ENCODE measurements at regions not wholly inside any gene's neighbourhood (a gene's known extent, or its start where the extent isn't known, plus 50 kb on each side); places are given as distances from the start of the nearest gene placed in this dataset.
"Not testable (repeated sequence)": the region's sequence is repeated elsewhere in the genome, so short reads cannot be mapped to it uniquely, and the experiment has no call there.

GRCh38 chr11:25252854-25253253 is 756.0 kb downstream of the LUZP2 start:
- intact Hi-C loops (cut with micrococcal nuclease) = no loop called here
- Histone ChIP-seq H4K20me1 (ENCODE audit: insufficient read depth) (no peaks in the 10 kb centered on the region), H3K9me2 (ENCODE audit: insufficient read depth) (no peaks in the 10 kb centered on the region), H3K36me3 (ENCODE audit: control insufficient read depth in 1 of 2, insufficient read depth in 2 of 2, low read length in 2 of 2) (no peaks in the 10 kb centered on the region), H3K27ac (ENCODE audit: low read depth, low read length) (no peak overlapping the region), H3K79me2 (ENCODE audit: insufficient read depth, low read length) (no peaks in the 10 kb centered on the region), H3K27me3 (ENCODE audit: insufficient read depth, low read length) (no peaks in the 10 kb centered on the region), H3K9me3 (ENCODE audit: control insufficient read depth in 1 of 2, insufficient read depth in 1 of 2, low read depth in 1 of 2, low read length in 2 of 2) (peaks cover 9 to 23% of the 10 kb centered on the region in 2 experiments; a peak in 2 of 4 replicates), H3K9ac (ENCODE audit: low read length) (no peak overlapping the region), H3K4me2 (ENCODE audit: low read length) (no peak overlapping the region), H2AFZ (ENCODE audit: low read depth, low read length, poor library complexity, severe bottlenecking) (no peak overlapping the region), H3K4me1 (ENCODE audit: control insufficient read depth in 1 of 2, insufficient read depth in 2 of 2, low read length in 2 of 2) (no peaks in the 10 kb centered on the region), H3K4me3 (replicated peaks in 1 of 2; ENCODE audit: low read depth in 1 of 2, low read length in 2 of 2) (no peak overlapping the region)
- ChIA-PET RAD21 (ENCODE audit: low non-redundant PET in 1 of 2, low total read pairs in 2 of 2, uncharacterized antibody in 2 of 2, unreplicated experiment in 2 of 2) (no interaction called here), POLR2A (no interaction called here), CTCF (no interaction called here)
- no TSS peak for BruUV-seq (replicated peaks)
- DNase-seq (ENCODE audit: low read depth, low spot score) = no peak
- TF ChIP-seq FOSL1 (IDR thresholded peaks at IDR 0.05; ENCODE audit: low read depth) (no peak), ZFX (IDR thresholded peaks at IDR 0.05) (no peak), CEBPB (IDR thresholded peaks at IDR 0.05; ENCODE audit: low read depth) (no peak), EZH2 (IDR thresholded peaks at IDR 0.05) (no peak), TCF7L2 (IDR thresholded peaks at IDR 0.05; ENCODE audit: borderline replicate concordance, extremely low read depth, insufficient read depth, insufficient read length) (no peak), SRF (IDR thresholded peaks at IDR 0.05; ENCODE audit: low read depth) (no peak), ZBTB33 (IDR thresholded peaks at IDR 0.05; ENCODE audit: extremely low read depth, insufficient replicate concordance, low read length) (no peak), RAD21 (IDR thresholded peaks at IDR 0.05; ENCODE audit: low read depth) (no peak), POLR2AphosphoS5 (IDR thresholded peaks at IDR 0.05; ENCODE audit: low read depth, low read length) (no peak), CBX3 (IDR thresholded peaks at IDR 0.05; ENCODE audit: low read depth) (no peak)
- TF ChIP-seq, protein P1, sequence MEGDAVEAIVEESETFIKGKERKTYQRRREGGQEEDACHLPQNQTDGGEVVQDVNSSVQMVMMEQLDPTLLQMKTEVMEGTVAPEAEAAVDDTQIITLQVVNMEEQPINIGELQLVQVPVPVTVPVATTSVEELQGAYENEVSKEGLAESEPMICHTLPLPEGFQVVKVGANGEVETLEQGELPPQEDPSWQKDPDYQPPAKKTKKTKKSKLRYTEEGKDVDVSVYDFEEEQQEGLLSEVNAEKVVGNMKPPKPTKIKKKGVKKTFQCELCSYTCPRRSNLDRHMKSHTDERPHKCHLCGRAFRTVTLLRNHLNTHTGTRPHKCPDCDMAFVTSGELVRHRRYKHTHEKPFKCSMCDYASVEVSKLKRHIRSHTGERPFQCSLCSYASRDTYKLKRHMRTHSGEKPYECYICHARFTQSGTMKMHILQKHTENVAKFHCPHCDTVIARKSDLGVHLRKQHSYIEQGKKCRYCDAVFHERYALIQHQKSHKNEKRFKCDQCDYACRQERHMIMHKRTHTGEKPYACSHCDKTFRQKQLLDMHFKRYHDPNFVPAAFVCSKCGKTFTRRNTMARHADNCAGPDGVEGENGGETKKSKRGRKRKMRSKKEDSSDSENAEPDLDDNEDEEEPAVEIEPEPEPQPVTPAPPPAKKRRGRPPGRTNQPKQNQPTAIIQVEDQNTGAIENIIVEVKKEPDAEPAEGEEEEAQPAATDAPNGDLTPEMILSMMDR (IDR thresholded peaks at IDR 0.05 in 2 of 3, conservative IDR thresholded peaks at IDR 0.05 in 1 of 3; ENCODE audit: borderline replicate concordance in 1 of 3, insufficient read depth in 1 of 3, low read depth in 2 of 3, low read length in 2 of 3) = no peak
- TF ChIP-seq, protein P2, sequence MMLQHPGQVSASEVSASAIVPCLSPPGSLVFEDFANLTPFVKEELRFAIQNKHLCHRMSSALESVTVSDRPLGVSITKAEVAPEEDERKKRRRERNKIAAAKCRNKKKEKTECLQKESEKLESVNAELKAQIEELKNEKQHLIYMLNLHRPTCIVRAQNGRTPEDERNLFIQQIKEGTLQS (IDR thresholded peaks at IDR 0.05) = no peak
- TF ChIP-seq, protein P3, sequence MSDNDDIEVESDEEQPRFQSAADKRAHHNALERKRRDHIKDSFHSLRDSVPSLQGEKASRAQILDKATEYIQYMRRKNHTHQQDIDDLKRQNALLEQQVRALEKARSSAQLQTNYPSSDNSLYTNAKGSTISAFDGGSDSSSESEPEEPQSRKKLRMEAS (IDR thresholded peaks at IDR 0.05) = no peak
- TF ChIP-seq, protein P4, sequence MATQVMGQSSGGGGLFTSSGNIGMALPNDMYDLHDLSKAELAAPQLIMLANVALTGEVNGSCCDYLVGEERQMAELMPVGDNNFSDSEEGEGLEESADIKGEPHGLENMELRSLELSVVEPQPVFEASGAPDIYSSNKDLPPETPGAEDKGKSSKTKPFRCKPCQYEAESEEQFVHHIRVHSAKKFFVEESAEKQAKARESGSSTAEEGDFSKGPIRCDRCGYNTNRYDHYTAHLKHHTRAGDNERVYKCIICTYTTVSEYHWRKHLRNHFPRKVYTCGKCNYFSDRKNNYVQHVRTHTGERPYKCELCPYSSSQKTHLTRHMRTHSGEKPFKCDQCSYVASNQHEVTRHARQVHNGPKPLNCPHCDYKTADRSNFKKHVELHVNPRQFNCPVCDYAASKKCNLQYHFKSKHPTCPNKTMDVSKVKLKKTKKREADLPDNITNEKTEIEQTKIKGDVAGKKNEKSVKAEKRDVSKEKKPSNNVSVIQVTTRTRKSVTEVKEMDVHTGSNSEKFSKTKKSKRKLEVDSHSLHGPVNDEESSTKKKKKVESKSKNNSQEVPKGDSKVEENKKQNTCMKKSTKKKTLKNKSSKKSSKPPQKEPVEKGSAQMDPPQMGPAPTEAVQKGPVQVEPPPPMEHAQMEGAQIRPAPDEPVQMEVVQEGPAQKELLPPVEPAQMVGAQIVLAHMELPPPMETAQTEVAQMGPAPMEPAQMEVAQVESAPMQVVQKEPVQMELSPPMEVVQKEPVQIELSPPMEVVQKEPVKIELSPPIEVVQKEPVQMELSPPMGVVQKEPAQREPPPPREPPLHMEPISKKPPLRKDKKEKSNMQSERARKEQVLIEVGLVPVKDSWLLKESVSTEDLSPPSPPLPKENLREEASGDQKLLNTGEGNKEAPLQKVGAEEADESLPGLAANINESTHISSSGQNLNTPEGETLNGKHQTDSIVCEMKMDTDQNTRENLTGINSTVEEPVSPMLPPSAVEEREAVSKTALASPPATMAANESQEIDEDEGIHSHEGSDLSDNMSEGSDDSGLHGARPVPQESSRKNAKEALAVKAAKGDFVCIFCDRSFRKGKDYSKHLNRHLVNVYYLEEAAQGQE (IDR thresholded peaks at IDR 0.05; ENCODE audit: low read depth) = no peak
- ATAC-seq = no peak

DNA sequence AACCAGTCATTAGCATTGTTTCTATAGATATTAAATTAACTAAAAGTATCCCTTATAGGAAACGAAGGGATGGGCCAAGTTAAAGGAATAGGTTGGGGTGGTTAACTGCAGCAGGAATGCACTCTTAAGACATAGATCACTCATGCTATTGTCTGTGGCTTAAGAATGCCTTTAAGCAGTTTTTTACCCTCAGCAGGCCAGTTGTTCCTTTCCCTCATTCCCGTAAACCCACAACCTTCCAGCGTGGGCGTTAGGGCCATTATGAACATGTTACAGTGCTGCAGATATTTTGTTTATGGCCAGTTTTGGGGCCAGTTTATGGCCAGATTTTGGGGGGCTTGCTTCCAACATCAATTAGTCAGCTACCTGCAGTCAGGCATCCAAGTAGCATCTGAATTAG is 767.0 kb downstream of the LUZP2 start:
- ATAC-seq; RAD21 ChIA-PET (ENCODE audit: low non-redundant PET in 1 of 2, low total read pairs in 2 of 2, uncharacterized antibody in 2 of 2, unreplicated experiment in 2 of 2); H3K27me3 ChIP-seq (ENCODE audit: insufficient read depth, low read length); H3K4me3 ChIP-seq (replicated peaks in 1 of 2; ENCODE audit: low read depth in 1 of 2, low read length in 2 of 2); H3K4me1 ChIP-seq (ENCODE audit: control insufficient read depth in 1 of 2, insufficient read depth in 2 of 2, low read length in 2 of 2); H3K9ac ChIP-seq (ENCODE audit: low read length); H3K79me2 ChIP-seq (ENCODE audit: insufficient read depth, low read length); H3K9me2 ChIP-seq (ENCODE audit: insufficient read depth); H3K9me3 ChIP-seq (ENCODE audit: control insufficient read depth in 1 of 2, insufficient read depth in 1 of 2, low read depth in 1 of 2, low read length in 2 of 2); H2AFZ ChIP-seq (ENCODE audit: low read depth, low read length, poor library complexity, severe bottlenecking); DNase-seq (ENCODE audit: low read depth, low spot score); H3K4me2 ChIP-seq (ENCODE audit: low read length); H3K27ac ChIP-seq (ENCODE audit: low read depth, low read length); H3K36me3 ChIP-seq (ENCODE audit: control insufficient read depth in 1 of 2, insufficient read depth in 2 of 2, low read length in 2 of 2); intact Hi-C loops (cut with micrococcal nuclease); CTCF ChIA-PET; BruUV-seq (replicated peaks); H4K20me1 ChIP-seq (ENCODE audit: insufficient read depth); POLR2A ChIA-PET: not testable (repeated sequence)

Measured in HCT116 (cell line).